ENCODE measurements at regions not wholly inside any gene's neighbourhood (a gene's known extent, or its start where the extent isn't known, plus 50 kb on each side); places are given as distances from the start of the nearest gene placed in this dataset.

GRCh38 chr2:240360645-240361475 is 74.6 kb upstream of the GPC1 start:
- intact Hi-C loops (cut with micrococcal nuclease) (no loop called here), in situ Hi-C loops (cut with MboI; ENCODE audit: low sequenced_read_pairs) (no loop called here), dilution Hi-C loops (cut with HindIII; ENCODE audit: low sequenced_read_pairs, unreplicated experiment) (no loop called here)
- ATAC-seq (ENCODE audit: low read depth) (no peak), DNase-seq (peak; percentile 10)
- TF ChIP-seq CTCF (conservative IDR thresholded peaks at IDR 0.05; ENCODE audit: low read depth, low read length): no peak
- no peak for TF ChIP-seq MAFK (IDR thresholded peaks at IDR 0.05; ENCODE audit: low read depth, low read length)
- TF ChIP-seq FOS (IDR thresholded peaks at IDR 0.05; ENCODE audit: low read depth, low read length): no peak
- no peak for TF ChIP-seq SMC3 (IDR thresholded peaks at IDR 0.05; ENCODE audit: low read depth, low read length)
- no peak for TF ChIP-seq RAD21 (IDR thresholded peaks at IDR 0.05; ENCODE audit: low read length)
- no peak for TF ChIP-seq MXI1 (IDR thresholded peaks at IDR 0.05; ENCODE audit: borderline replicate concordance, low read depth, low read length)
- TF ChIP-seq, protein P1, sequence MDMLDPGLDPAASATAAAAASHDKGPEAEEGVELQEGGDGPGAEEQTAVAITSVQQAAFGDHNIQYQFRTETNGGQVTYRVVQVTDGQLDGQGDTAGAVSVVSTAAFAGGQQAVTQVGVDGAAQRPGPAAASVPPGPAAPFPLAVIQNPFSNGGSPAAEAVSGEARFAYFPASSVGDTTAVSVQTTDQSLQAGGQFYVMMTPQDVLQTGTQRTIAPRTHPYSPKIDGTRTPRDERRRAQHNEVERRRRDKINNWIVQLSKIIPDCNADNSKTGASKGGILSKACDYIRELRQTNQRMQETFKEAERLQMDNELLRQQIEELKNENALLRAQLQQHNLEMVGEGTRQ (IDR thresholded peaks at IDR 0.05; ENCODE audit: low read depth, low read length): no peak
- TF ChIP-seq ELK1 (IDR thresholded peaks at IDR 0.05; ENCODE audit: borderline replicate concordance, low read depth, low read length): no peak
- no peak for TF ChIP-seq NFE2L2 (IDR thresholded peaks at IDR 0.05; ENCODE audit: low read depth, low read length)
- no peak for TF ChIP-seq MAZ (IDR thresholded peaks at IDR 0.05; ENCODE audit: borderline replicate concordance, low read depth, low read length)
- no peak for TF ChIP-seq CEBPB (IDR thresholded peaks at IDR 0.05; ENCODE audit: low read depth, low read length)
- TF ChIP-seq RCOR1 (IDR thresholded peaks at IDR 0.05; ENCODE audit: insufficient replicate concordance, low read length): no peak
- TF ChIP-seq POLR2A (IDR thresholded peaks at IDR 0.05; ENCODE audit: low read depth, low read length): no peak
- Histone ChIP-seq H2AK5ac (ENCODE audit: low read depth, low read length) (no peak overlapping the region), H4K5ac (ENCODE audit: low read depth, low read length) (no peak overlapping the region), H2BK15ac (ENCODE audit: low read depth, low read length) (no peak overlapping the region), H3K4me3 (ENCODE audit: insufficient read depth, low read depth, low read length) (no peak overlapping the region), H3K9me3 (ENCODE audit: control insufficient read depth, insufficient read depth, low read length) (peaks cover 28% of the 10 kb centered on the region), H3K56ac (ENCODE audit: extremely low read depth, insufficient read depth, low read length) (no peak overlapping the region), H3K79me1 (ENCODE audit: low read depth in 1 of 2, low read length in 2 of 2) (no peaks in the 10 kb centered on the region), H3K14ac (replicated peaks; ENCODE audit: low read depth, low read length) (no peak overlapping the region), H2BK120ac (ENCODE audit: low read depth, low read length) (no peak overlapping the region), H2AK9ac (replicated peaks; ENCODE audit: low read depth, low read length, poor library complexity) (no peak overlapping the region), H4K8ac (ENCODE audit: low read depth in 2 of 2, low read length in 2 of 2) (no peak overlapping the region), H3K23ac (ENCODE audit: low read depth, low read length) (no peak overlapping the region), H3K4me1 (ENCODE audit: control insufficient read depth, insufficient read depth, low read length) (no peaks in the 10 kb centered on the region), H3K4ac (ENCODE audit: low read depth, low read length) (no peak overlapping the region), H3K9ac (ENCODE audit: low read depth, low read length) (no peak overlapping the region), H3K27me3 (ENCODE audit: control insufficient read depth, insufficient read depth, low read length) (peaks cover 4% of the 10 kb centered on the region), H3K18ac (ENCODE audit: low read depth, low read length) (no peak overlapping the region), H2BK20ac (ENCODE audit: low read depth, low read length) (no peak overlapping the region), H4K91ac (ENCODE audit: insufficient read depth, low read depth, low read length) (no peak overlapping the region), H2AFZ (replicated peaks; ENCODE audit: low read length, poor library complexity) (no peak overlapping the region), H3K27ac (ENCODE audit: insufficient read depth, low read length) (no peak overlapping the region), H3K36me3 (ENCODE audit: control insufficient read depth, insufficient read depth, low read length) (no peaks in the 10 kb centered on the region), H2BK5ac (ENCODE audit: low read depth, low read length, poor library complexity, severe bottlenecking) (no peak overlapping the region), H3K9me1 (ENCODE audit: insufficient read depth, low read length) (no peaks in the 10 kb centered on the region), H3K4me2 (ENCODE audit: low read depth, low read length) (no peak overlapping the region), H4K20me1 (ENCODE audit: insufficient read depth, low read length) (no peaks in the 10 kb centered on the region)
- 100% methylated on average over 1 of the region's 9 CpGs; no CpG with 5 or more reads in 1 of the 2 experiments for WGBS, 2 experiments (ENCODE audit: extremely low coverage in 2 of 2, insufficient read length in 1 of 2)
- ChIA-PET POLR2A (ENCODE audit: unreplicated experiment) (no interaction called here), CTCF (no interaction called here)
- BruUV-seq (replicated peaks): no TSS peak

Data from IMR-90 (cell line).